ENCODE measurements at regions not wholly inside any gene's neighbourhood (a gene's known extent, or its start where the extent isn't known, plus 50 kb on each side); places are given as distances from the start of the nearest gene placed in this dataset.
A peak's percentile ranks its signal among the peaks of the same experiment; 100 is the strongest.

DNA sequence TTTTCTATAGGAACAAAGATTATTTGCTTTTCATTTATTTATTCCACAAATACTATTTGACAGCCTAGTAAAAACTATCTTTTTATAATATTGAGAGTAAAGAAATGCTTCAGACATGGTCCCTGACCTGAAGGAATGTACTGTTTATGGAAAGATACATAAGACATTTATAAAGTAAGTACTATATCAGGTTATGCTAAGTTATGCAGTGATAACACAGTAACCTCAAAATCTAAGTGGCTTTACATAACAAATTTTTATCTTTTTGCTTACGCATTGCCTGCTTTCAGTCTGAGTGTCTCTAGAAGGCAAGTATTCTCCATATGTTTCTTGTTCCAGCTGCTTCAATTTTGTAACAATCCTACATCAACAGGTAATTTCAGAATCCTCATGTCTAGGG is 694.0 kb downstream of the SQOR start (continued):
- TF ChIP-seq, protein P1, sequence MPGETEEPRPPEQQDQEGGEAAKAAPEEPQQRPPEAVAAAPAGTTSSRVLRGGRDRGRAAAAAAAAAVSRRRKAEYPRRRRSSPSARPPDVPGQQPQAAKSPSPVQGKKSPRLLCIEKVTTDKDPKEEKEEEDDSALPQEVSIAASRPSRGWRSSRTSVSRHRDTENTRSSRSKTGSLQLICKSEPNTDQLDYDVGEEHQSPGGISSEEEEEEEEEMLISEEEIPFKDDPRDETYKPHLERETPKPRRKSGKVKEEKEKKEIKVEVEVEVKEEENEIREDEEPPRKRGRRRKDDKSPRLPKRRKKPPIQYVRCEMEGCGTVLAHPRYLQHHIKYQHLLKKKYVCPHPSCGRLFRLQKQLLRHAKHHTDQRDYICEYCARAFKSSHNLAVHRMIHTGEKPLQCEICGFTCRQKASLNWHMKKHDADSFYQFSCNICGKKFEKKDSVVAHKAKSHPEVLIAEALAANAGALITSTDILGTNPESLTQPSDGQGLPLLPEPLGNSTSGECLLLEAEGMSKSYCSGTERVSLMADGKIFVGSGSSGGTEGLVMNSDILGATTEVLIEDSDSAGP (CRISPR knock-in tag; IDR thresholded peaks at IDR 0.05; ENCODE audit: borderline replicate concordance): no peak
- TF ChIP-seq, protein P2, sequence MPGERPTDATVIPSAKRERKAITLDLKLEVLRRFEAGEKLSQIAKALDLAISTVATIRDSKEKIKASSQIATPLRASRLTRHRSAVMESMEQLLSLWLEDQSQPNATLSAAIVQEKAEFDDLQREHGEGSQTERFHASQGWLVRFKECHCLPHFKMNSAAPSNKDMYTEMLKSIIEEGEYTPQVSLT (CRISPR knock-in tag; IDR thresholded peaks at IDR 0.05; ENCODE audit: borderline replicate concordance, low read depth): no peak
- TF ChIP-seq ZNF180 (CRISPR knock-in tag; IDR thresholded peaks at IDR 0.05; ENCODE audit: borderline replicate concordance, low read depth): no peak

DNA sequence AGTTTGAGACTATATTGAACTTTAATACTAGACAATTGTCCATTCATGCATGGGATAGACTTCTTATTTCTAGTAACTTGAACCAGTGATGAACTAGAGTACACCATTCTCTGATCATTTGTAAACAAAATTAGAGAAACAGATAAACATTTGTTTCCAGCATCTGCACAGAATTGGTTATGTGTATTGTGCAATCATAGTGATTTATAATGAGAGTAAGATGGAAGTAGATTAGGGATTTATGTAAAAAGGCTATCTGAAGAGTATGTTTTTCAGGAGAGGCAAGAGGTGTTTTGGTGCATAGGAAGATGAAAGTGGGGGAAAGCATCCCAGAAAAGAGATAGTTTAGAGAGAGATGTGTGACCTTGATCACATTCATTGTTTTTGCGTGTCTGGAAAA is 695.0 kb downstream of the SQOR start:
- ATAC-seq: no peak
- TF ChIP-seq CEBPB (IDR thresholded peaks at IDR 0.05; ENCODE audit: borderline replicate concordance, low read depth, low read length) (peak; percentile 46; the same call in 1 of the 2 replicates), ARNT2 (CRISPR knock-in tag; IDR thresholded peaks at IDR 0.05; ENCODE audit: low read depth) (no peak)
- Histone ChIP-seq H3K4me2 (ENCODE audit: low read depth, low read length) (no peak overlapping the region), H3K36me3 (replicated peaks in 1 of 2; ENCODE audit: control insufficient read depth in 1 of 2, insufficient read depth in 2 of 2, low read length in 2 of 2) (no peaks in the 10 kb centered on the region), H3K27ac (ENCODE audit: extremely low read length, insufficient read depth, low read length) (no peak overlapping the region), H3K9me3 (ENCODE audit: low read length) (peaks cover 38% of the 10 kb centered on the region), H3K9ac (ENCODE audit: insufficient read depth, low read depth, low read length) (no peak overlapping the region), H3K4me1 (ENCODE audit: insufficient read depth, low read length) (no peaks in the 10 kb centered on the region), H2AFZ (ENCODE audit: low read length) (no peak overlapping the region), H3K4me3 (replicated peaks in 1 of 3; ENCODE audit: insufficient read depth in 1 of 3, low read depth in 2 of 3, low read length in 3 of 3) (no peak overlapping the region), H4K20me1 (ENCODE audit: insufficient read depth, low read length) (no peaks in the 10 kb centered on the region), H3K79me2 (ENCODE audit: insufficient read depth, low read length) (no peaks in the 10 kb centered on the region), H3K27me3 (ENCODE audit: control insufficient read depth in 1 of 2, insufficient read depth in 2 of 2, low read length in 2 of 2) (no peaks in the 10 kb centered on the region)
- in situ Hi-C loops (cut with HindIII; ENCODE audit: extremely low pct_ligation_motif_present, low pct_unique_long_range_greater_than_20kb) (no loop called here), intact Hi-C loops (cut with micrococcal nuclease; ENCODE audit: unreplicated experiment) (no loop called here)
- ChIA-PET CTCF (ENCODE audit: low intra/inter-chr PET ratio, low total read pairs) (no interaction called here), POLR2A (no interaction called here)
- FAIRE-seq: no peak
- 0% methylated on average over 1 of the region's 1 CpG for WGBS (ENCODE audit: low lambda C conversion rate)
- no peak for DNase-seq (ENCODE audit: low spot score)
- BruUV-seq (replicated peaks): no TSS peak

DNA sequence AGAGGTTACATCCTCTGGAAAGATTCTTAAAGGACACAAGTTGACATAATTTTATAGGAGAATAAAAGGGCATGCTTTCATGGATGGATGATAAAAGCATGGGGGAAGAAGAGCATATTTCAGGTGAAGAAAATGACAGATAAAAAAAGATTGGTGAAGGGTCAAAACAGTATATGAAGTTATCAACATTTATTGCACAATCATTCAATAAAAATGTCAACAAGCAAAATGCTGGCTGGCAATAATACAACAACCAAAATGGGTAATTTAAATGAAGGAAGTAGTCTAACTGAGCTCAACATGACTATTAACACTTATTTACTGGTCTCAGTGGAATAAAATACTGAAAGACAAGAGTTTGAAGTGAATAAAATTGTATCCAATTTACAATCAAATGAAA is 696.7 kb downstream of the SQOR start:
- Histone ChIP-seq H3K36me3 (replicated peaks in 1 of 2; ENCODE audit: control insufficient read depth in 1 of 2, insufficient read depth in 2 of 2, low read length in 2 of 2) (no peaks in the 10 kb centered on the region), H3K79me2 (ENCODE audit: insufficient read depth, low read length) (no peaks in the 10 kb centered on the region), H3K27me3 (ENCODE audit: control insufficient read depth in 1 of 2, insufficient read depth in 2 of 2, low read length in 2 of 2) (no peaks in the 10 kb centered on the region), H3K9ac (ENCODE audit: insufficient read depth, low read depth, low read length) (no peak overlapping the region), H3K4me1 (ENCODE audit: insufficient read depth, low read length) (no peaks in the 10 kb centered on the region), H3K4me2 (ENCODE audit: low read depth, low read length) (no peak overlapping the region), H3K4me3 (replicated peaks in 1 of 3; ENCODE audit: insufficient read depth in 1 of 3, low read depth in 2 of 3, low read length in 3 of 3) (no peak overlapping the region), H3K9me3 (ENCODE audit: low read length) (peaks cover 44% of the 10 kb centered on the region), H2AFZ (ENCODE audit: low read length) (no peak overlapping the region), H3K27ac (ENCODE audit: extremely low read length, insufficient read depth, low read length) (no peak overlapping the region), H4K20me1 (ENCODE audit: insufficient read depth, low read length) (no peaks in the 10 kb centered on the region)
- no peak for FAIRE-seq
- BruUV-seq (replicated peaks): no TSS peak
- DNase-seq (ENCODE audit: low spot score): no peak
- ChIA-PET POLR2A (no interaction called here), CTCF (ENCODE audit: low intra/inter-chr PET ratio, low total read pairs) (no interaction called here)
- no peak for ATAC-seq
- TF ChIP-seq PHF5A (CRISPR knock-in tag; IDR thresholded peaks at IDR 0.05; ENCODE audit: low read depth, unreplicated experiment) (no peak), CEBPB (IDR thresholded peaks at IDR 0.05; ENCODE audit: borderline replicate concordance, low read depth, low read length) (peak; percentile 58; the same call in 1 of the 2 replicates), ZNF883 (CRISPR knock-in tag; IDR thresholded peaks at IDR 0.05; ENCODE audit: not compliant biosample characterization) (no peak), CTCF (CRISPR knock-in tag; IDR thresholded peaks at IDR 0.05) (no peak)
- in situ Hi-C loops (cut with HindIII; ENCODE audit: extremely low pct_ligation_motif_present, low pct_unique_long_range_greater_than_20kb): no loop called here
- intact Hi-C loops (cut with micrococcal nuclease; ENCODE audit: unreplicated experiment): no loop called here
